RWPE1 (cell line): ENCODE measurements at regions not wholly inside any gene's neighbourhood (a gene's known extent, or its start where the extent isn't known, plus 50 kb on each side); places are given as distances from the start of the nearest gene placed in this dataset.

Experiments used
- CTCF ChIA-PET: fragments of 350-600 bp; sonication (Branson Sonifier 250); formaldehyde crosslinking; extraction: SDS; loops from one replicate; lab custom pipeline; 2021; lab: Yijun Ruan, JAX
- POLR2A ChIA-PET: fragments of 400-600 bp; formaldehyde crosslinking; extraction: SDS; loops from one replicate; lab custom pipeline; 2020; ENCODE audit warnings: antibody characterized with exemption; ENCODE audit not compliant: low non-redundant PET; lab: Yijun Ruan, JAX
- DNase-seq: peaks from one replicate; pipeline ENCODE4 v3.0.0; 2012; ENCODE audit warnings: low spot score
- H3K27ac ChIP-seq: fragments of 450-650 bp; 2 replicates; pipeline ENCODE4 v1.5.1; 2017
- TF ChIP-seq, protein P1 (sequence below): fragments of 450-650 bp; conservative IDR thresholded peaks from 2 replicates; pipeline ENCODE4 v1.5.1; 2017; ENCODE audit warnings: low read depth, mild to moderate bottlenecking

DNA sequence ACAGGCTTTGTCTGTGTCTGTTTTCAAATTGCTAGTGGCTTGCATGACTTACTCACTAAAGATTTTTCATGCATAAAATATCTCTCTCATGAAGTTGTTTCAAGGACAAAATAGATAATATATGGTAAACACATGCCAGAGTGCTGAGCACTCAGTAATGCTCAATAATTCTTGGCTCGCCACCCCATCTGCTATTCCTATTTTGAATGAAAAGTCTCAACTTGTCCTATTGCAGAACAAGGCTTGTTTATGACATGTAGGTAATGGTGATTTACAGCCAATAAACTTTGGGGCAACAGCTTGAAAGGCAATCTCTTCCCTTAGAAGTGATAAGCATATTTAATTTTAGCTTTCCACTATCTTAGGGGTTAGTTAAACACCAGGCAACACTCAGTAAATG, 789.0 kb upstream of the ROBO1 start:
- no peak overlapping the region for H3K27ac ChIP-seq
- DNase-seq, result peak; percentile 0
- ChIA-PET POLR2A (no interaction called here), CTCF (no interaction called here)
- TF ChIP-seq, protein P1, sequence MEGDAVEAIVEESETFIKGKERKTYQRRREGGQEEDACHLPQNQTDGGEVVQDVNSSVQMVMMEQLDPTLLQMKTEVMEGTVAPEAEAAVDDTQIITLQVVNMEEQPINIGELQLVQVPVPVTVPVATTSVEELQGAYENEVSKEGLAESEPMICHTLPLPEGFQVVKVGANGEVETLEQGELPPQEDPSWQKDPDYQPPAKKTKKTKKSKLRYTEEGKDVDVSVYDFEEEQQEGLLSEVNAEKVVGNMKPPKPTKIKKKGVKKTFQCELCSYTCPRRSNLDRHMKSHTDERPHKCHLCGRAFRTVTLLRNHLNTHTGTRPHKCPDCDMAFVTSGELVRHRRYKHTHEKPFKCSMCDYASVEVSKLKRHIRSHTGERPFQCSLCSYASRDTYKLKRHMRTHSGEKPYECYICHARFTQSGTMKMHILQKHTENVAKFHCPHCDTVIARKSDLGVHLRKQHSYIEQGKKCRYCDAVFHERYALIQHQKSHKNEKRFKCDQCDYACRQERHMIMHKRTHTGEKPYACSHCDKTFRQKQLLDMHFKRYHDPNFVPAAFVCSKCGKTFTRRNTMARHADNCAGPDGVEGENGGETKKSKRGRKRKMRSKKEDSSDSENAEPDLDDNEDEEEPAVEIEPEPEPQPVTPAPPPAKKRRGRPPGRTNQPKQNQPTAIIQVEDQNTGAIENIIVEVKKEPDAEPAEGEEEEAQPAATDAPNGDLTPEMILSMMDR, result no peak

DNA sequence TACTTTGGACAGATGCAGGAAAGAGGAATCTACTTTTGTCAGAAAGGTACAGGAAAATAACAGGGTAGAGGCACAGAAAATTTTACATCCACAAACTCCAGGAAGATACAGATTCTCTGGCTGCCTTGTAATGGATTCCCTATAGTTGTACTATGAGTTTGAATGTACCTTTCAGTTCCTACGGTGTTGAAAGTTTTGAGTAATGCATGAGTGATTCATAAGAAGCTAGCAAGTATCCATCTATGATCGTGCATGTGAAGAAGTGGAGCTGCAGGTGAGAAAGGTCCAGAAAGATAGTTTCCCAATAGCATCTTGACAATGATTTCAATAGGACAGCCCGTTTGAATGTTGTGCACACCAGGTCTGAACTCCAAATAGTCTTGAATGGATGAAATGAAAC, 786.5 kb upstream of the ROBO1 start:
- ChIA-PET POLR2A (no interaction called here), CTCF (no interaction called here)
- DNase-seq, result no peak
- TF ChIP-seq, protein P1, result no peak
- no peak overlapping the region for H3K27ac ChIP-seq

DNA sequence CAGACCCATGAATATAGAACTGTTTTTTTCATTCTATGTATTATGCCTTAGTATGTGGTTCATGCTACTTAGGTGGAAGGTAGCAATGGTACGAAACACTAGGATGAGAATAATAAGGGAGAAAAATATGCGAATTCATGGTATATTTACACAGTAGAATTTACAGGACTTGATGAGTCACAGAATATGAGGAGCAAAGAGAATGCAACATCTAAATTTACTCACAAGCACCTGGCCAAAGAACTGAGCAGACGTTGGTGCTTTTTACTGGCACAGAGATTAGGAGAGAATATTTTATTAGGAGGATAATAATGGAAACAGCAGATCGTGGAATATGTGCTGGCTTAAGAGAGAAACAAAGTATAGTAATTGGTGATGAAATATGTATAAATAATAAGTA, 785.4 kb upstream of the ROBO1 start:
- TF ChIP-seq, protein P1, result no peak
- ChIA-PET POLR2A (no interaction called here), CTCF (no interaction called here)
- DNase-seq, result no peak
- no peak overlapping the region for H3K27ac ChIP-seq

DNA sequence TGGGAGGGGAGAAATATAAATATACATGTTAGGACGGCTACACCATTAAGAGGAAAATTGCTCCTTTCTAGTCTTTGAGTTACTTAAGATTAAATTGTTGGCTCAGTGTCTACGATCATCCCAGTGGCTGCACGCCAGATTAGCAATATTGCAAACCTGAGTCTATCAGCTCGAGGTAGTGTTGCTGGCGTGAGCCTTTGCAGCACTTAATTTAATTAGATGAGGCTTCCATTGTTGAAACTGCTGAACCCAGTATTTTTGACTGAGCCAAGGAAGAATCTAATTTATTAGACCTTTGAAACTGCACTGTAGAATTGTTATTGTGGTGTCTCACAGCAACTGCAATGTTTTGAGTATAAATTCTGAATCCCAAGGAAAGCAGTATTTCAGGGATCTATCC, 782.4 kb upstream of the ROBO1 start:
- TF ChIP-seq, protein P1, result no peak
- POLR2A ChIA-PET, result no interaction called here
- no peak for DNase-seq
- CTCF ChIA-PET, result interaction anchor here (0.7 kb wide), 1 partner anchor 41 kb away, joined by 3 read pairs; no protein-coding TSS in a partner anchor
- H3K27ac ChIP-seq, result no peak overlapping the region

DNA sequence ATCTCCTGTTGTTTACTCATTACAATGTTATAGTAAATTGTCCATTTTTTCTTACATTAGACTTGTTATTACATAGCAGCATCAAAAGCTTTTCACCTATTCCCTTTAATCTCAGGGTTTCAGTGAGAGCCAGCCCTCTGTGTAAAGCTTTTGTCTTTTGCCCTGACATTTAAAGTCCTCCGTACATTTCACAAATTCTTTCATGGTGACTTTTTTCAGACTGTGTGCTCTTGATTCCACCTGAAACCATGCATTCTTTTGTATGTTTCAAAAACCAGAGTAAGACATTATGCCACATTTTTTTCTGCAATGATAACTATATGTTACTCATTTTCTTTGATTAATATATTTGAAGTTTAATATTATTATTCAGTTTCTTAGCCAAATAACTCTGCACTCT, 781.4 kb upstream of the ROBO1 start:
- CTCF ChIA-PET, result no interaction called here
- TF ChIP-seq, protein P1, result no peak
- no peak for DNase-seq
- H3K27ac ChIP-seq, result no peak overlapping the region
- POLR2A ChIA-PET, result no interaction called here

DNA sequence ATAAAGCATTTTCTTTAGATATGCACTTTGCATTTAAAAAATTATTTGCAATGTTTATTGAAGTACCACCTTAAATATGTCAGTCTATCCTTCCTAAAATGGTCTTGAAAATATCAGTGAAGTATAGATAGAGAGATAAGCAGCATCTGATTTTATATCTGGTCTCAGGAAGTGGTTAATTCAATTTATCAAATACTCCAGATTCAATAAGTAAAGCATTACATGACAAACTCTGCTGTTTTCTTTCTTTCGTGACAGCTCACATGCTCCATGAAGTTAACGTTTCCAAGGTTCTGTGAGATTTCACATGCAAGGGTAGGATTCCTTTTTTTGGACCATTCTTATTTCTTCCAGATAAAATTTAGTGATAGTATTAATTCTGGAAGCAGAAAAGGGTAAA, 775.4 kb upstream of the ROBO1 start:
- TF ChIP-seq, protein P1, result no peak
- ChIA-PET POLR2A (no interaction called here), CTCF (interaction anchor here (0.7 kb wide), 1 partner anchor 699 kb away, joined by 3 read pairs; no protein-coding TSS in a partner anchor)
- H3K27ac ChIP-seq, result no peak overlapping the region
- no peak for DNase-seq

DNA sequence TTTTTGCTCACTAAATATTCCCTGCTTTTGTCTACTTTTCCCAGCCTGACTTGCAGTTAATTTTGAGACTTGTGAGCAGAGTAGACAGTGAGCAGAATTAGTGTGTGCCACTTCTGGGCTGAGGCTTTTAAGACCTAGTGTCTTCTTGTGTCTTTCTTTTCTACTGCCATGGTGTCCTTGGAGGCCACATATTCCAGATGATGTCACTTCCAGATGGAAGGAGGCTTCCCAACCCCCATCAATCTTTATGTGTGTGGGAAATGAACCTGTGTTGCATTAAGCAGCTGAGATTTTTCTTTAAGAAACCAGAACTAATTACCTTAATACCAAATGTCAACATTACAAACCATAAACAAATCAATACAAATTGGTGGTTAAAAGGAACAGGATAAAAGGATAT, 774.7 kb upstream of the ROBO1 start:
- TF ChIP-seq, protein P1, result no peak
- no peak for DNase-seq
- H3K27ac ChIP-seq, result no peak overlapping the region
- ChIA-PET CTCF (no interaction called here), POLR2A (no interaction called here)
